Activated T-cell treated with anti-CD3 and anti-CD28 coated beads, Interleukin-2, amount 50 U/mL, for 4 hours (primary cell): ENCODE measurements at regions not wholly inside any gene's neighbourhood (a gene's known extent, or its start where the extent isn't known, plus 50 kb on each side); places are given as distances from the start of the nearest gene placed in this dataset.
"Not testable (repeated sequence)": the region's sequence is repeated elsewhere in the genome, so short reads cannot be mapped to it uniquely, and the experiment has no call there.

Experiments used
- ATAC-seq, 2 donors: fragments of 200-7000 bp; cut with Tn5 transposase; one replicate each; pipeline ENCODE4 v1.10.0; 2021
- DNase-seq: peaks from one replicate; pipeline ENCODE4 v3.0.0-alpha.2; 2020
- H3K27me3 Mint-ChIP-seq: one replicate; pipeline ENCODE4 v1.8.0; 2021; ENCODE audit warnings: low read depth, mixed read lengths
- H3K36me3 Mint-ChIP-seq: one replicate; pipeline ENCODE4 v1.8.0; 2022; ENCODE audit warnings: mixed read lengths; ENCODE audit not compliant: insufficient read depth
- H3K4me1 Mint-ChIP-seq: one replicate; pipeline ENCODE4 v1.8.0; 2021; ENCODE audit warnings: low read depth, mixed read lengths
- H3K4me3 Mint-ChIP-seq: one replicate; pipeline ENCODE4 v1.8.0; 2021; ENCODE audit warnings: mild to moderate bottlenecking, moderate library complexity, mixed read lengths
- H3K9me3 Mint-ChIP-seq: one replicate; pipeline ENCODE4 v1.8.0; 2021; ENCODE audit warnings: mixed read lengths

DNA sequence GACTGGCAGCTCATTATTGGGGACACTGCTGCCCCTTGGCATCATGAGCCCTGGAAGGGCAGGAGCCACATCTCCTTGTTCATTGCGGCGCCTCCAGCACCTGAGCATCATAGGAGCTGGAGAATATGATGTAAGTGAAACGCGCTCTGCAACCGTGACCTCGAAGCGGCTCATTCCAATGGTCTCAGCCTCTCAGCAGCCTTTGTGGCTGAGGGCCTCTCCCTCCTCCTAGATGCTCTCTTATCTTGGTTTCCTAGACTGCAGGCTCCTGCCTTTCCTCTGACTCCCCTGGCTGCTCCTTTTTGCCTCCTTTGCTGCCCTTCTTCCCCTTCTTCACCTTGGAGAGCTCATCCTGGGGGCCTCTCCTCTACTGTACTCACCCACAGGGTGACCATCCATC, 83.6 kb upstream of the CASZ1 start:
- Mint-ChIP-seq H3K4me1 (no peaks in the 10 kb centered on the region), H3K27me3 (peaks cover 5% of the 10 kb centered on the region), H3K9me3 (no peaks in the 10 kb centered on the region), H3K36me3 (no peaks in the 10 kb centered on the region), H3K4me3 (no peak overlapping the region)
- ATAC-seq (no peak), DNase-seq (no peak)

DNA sequence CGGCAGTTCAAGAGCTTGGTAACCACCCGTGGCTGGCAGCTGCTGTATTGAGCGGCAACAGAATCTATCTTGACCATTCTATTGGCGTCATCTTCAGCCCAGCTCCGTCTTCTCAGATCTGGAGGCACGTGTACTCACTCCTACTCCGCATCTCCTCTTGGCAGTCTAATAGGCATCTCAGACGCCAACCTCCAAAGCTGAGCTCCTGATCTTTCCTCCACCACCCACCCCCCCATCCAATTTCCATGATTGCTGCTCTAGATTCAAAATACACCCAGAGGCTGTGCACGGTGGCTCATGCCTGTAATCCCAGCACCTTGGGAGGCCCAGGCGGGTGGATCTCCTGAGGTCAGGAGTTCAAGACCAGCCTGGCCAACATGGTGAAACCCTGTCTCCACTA, 84.6 kb upstream of the CASZ1 start:
- ATAC-seq (no peak), DNase-seq (no peak)

DNA sequence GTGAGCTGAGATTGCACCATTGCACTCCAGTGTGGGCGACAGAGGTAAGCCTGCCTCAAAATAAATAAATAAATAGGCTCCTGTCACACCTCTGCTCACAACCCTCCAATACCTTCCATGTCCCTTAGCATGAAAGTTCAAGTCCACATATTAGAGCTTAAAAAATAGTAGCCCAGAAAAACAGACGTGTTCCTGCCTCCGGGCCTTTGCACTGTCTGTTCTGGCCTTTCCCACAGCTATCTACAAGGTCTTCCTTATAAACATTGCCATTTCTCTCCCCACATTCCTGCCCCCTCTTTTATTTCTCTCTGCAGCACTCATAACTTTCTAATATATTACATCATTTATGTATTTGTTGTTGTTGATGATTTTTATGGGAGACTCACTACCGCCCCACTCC, 85.6 kb upstream of the CASZ1 start:
- DNase-seq, result no peak
- no peaks in the 10 kb centered on the region for H3K9me3 Mint-ChIP-seq
- no peaks in the 10 kb centered on the region for H3K36me3 Mint-ChIP-seq
- H3K4me3 Mint-ChIP-seq, result no peak overlapping the region
- ATAC-seq, result no peak
- peaks cover 23% of the 10 kb centered on the region for H3K27me3 Mint-ChIP-seq
- no peaks in the 10 kb centered on the region for H3K4me1 Mint-ChIP-seq

More for the DNA sequence above, 84.6 kb upstream of the CASZ1 start:
- Mint-ChIP-seq H3K9me3 (no peaks in the 10 kb centered on the region), H3K4me3 (no peak overlapping the region), H3K4me1 (no peaks in the 10 kb centered on the region), H3K36me3 (no peaks in the 10 kb centered on the region), H3K27me3 (peaks cover 14% of the 10 kb centered on the region)

DNA sequence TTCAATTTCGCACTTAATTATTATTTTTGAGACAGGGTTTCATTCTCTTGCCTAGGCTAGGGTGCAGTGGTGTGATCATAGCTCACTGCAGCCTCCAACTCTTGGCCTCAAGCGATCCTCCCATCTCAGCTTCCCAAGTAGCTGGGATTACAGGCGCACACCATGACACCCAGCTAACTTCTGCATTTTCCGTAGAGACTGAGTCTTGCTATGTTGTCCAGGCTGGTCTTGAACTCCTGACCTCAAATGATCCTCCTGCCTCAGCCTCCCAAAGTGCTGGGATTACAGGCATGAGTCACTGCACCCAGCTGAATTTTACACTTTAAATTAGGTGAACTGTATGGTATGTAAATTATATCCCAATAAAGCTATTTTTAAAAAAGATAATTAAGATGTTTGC, 90.6 kb upstream of the CASZ1 start:
- peaks cover 53% of the 10 kb centered on the region for H3K27me3 Mint-ChIP-seq
- not testable (repeated sequence) for DNase-seq, H3K9me3 Mint-ChIP-seq, H3K36me3 Mint-ChIP-seq, H3K4me3 Mint-ChIP-seq, H3K4me1 Mint-ChIP-seq, ATAC-seq

DNA sequence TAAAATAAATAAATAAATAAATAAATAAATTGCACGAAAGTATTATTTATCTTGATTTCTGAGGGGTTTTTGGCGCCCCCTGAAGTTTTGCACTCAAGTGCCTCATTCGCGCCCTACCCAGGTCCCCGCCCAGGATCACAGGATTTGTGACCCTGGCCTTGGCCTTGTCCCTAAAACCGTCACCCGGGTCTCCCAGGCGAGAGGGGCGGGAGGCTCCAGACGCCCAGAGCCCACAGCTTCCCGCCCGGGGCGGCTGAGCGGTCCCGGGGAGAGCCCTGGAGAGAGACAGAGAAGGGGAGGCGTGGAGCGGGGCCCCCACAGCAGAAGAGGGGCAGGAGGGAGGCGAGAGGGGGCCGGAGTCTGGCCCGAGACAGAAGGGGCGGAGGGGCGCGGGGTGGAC, 91.8 kb upstream of the CASZ1 start:
- no peak overlapping the region for H3K4me3 Mint-ChIP-seq
- no peaks in the 10 kb centered on the region for H3K36me3 Mint-ChIP-seq
- peak in 1 of 2 donors; percentile 14 for ATAC-seq
- DNase-seq, result no peak
- no peaks in the 10 kb centered on the region for H3K9me3 Mint-ChIP-seq
- peaks cover 56% of the 10 kb centered on the region for H3K27me3 Mint-ChIP-seq
- peaks cover 5% of the 10 kb centered on the region for H3K4me1 Mint-ChIP-seq

DNA sequence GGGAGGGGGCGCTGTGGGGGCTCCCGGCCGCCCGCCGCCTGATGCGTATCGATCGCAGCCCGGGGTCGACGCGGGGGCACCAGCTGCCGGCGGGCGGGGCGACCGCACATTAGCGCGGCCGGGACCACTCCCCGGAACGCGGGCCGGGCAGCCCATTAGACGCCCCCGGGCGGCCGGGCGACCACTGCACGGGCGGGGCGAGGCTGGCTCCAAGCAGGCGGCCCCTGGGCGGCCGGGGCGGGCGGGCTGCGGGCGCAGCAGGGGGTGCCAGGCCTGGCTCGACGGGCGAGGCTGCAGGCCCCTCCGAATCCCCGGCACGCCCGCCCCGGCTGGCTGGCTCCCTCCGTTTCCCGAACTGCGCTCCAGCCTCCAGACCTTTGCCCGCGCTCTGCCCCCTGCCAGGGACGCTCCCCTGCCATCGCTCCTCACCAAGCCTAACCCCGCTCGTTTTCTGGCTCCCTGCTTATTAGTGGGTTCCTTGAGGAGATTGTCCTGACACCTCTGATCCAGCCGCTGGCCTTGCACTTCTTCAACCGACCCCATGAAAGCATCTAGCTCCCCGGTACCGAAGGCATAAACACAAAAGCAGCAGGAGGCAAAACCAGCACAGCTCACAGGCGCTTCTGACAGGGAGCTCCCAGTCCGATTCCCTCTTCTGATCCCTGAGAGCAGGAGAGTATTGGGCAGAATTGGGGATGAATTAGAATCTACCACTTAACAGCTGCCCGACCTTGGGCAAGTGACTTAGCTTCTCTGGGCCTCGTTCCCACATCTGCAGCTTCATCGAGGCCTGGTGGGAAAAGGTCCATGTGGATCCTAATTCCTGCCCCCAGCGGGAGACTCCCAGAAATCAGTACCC, 92.6 kb upstream of the CASZ1 start:
- Mint-ChIP-seq H3K9me3 (no peaks in the 10 kb centered on the region), H3K36me3 (no peaks in the 10 kb centered on the region), H3K4me3 (peak overlapping the region; percentile 41), H3K27me3 (peaks cover 58% of the 10 kb centered on the region), H3K4me1 (peaks cover 5% of the 10 kb centered on the region)
- DNase-seq (no peak), ATAC-seq (no peak)

DNA sequence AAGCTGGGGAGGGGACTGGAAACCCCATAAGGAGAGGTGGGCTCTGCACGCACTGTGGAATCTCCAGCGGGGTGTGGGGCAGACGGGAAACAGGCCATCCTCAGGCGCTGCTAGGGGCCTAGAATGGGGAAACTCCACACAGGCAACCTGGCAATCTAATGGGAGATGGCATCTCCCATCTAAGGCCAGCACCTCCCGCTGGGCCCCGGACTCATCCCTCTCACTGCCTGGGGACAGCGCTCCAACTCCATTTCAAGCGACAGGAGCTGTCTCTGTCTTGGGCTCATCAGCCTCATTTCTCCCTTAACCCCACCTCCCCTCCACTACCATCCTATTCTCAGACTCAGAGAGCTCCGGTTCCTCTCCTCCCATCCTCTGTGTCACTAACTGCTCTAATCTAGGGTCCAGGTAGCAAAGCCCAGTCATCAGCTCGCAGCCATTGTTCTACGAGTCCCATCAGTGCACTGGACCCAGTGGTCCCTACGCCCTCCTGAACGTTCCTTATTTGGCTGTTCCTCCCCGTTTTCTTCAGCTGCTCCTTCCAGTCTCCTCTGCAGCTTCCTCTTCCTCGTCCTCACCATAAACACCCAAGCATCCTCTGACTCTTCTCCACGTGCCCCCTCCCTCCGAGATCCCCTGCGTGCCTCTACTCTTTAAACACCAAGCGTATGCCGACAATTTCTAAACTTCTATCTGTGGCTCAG, 93.4 kb upstream of the CASZ1 start:
- H3K27me3 Mint-ChIP-seq, result peaks cover 60% of the 10 kb centered on the region
- no peaks in the 10 kb centered on the region for H3K9me3 Mint-ChIP-seq
- ATAC-seq (no peak), DNase-seq (no peak)
- no peak overlapping the region for H3K4me3 Mint-ChIP-seq
- peaks cover 5% of the 10 kb centered on the region for H3K4me1 Mint-ChIP-seq
- no peaks in the 10 kb centered on the region for H3K36me3 Mint-ChIP-seq

DNA sequence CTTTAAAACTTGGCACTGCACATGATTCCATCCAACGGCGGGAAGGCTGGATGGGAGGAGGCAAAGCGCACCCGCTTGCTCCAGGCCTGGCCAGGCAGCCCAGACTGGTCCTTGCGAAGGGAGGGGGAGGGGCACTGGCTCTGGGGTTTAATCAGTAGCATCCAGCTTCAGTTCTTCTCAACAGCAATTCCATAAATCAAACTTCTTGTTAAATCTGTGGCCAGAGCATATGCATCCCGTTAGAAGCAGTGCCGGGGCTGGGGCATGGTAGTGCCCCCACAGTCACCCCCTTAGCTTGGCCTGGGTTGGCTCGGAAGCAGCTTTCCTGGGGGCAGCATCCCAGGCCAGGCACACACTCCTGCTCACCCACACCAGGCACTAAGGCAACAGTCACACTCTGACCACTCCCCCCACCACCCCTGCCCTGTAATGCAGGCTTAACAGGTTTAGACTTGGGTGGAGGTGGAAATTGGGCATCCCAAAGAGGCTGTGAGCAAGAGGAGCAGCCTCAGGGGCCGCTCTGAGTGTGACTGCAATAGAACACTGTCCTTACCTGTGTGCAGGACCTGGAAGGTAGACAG, 94.1 kb upstream of the CASZ1 start:
- H3K4me3 Mint-ChIP-seq, result no peak overlapping the region

DNA sequence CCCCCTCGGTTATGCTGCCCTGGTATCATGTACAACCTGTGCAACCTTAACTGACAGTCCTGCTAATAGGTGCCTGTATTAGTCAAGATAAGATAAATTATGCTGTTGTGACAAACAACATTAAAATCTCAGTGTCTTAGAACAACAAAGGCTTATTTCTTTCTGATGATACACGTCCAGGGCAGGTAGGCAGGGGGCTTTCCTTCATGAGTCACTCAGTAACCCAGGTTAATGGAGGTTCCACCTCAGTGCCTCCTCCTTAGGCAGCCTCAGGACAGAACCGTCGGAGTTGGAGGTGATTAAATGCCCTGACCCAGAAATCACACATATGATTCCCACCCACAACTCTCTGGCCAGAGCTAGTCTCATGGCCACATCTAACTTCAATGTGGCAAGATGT, 94.6 kb upstream of the CASZ1 start:
- no peaks in the 10 kb centered on the region for H3K36me3 Mint-ChIP-seq
- no peaks in the 10 kb centered on the region for H3K9me3 Mint-ChIP-seq
- H3K4me1 Mint-ChIP-seq, result peaks cover 5% of the 10 kb centered on the region
- H3K4me3 Mint-ChIP-seq, result no peak overlapping the region
- DNase-seq (no peak), ATAC-seq (no peak)
- peaks cover 48% of the 10 kb centered on the region for H3K27me3 Mint-ChIP-seq

More for the DNA sequence above, 94.1 kb upstream of the CASZ1 start:
- peaks cover 52% of the 10 kb centered on the region for H3K27me3 Mint-ChIP-seq
- DNase-seq (no peak), ATAC-seq (no peak)
- H3K4me1 Mint-ChIP-seq, result peaks cover 5% of the 10 kb centered on the region
- H3K9me3 Mint-ChIP-seq, result no peaks in the 10 kb centered on the region
- no peaks in the 10 kb centered on the region for H3K36me3 Mint-ChIP-seq

DNA sequence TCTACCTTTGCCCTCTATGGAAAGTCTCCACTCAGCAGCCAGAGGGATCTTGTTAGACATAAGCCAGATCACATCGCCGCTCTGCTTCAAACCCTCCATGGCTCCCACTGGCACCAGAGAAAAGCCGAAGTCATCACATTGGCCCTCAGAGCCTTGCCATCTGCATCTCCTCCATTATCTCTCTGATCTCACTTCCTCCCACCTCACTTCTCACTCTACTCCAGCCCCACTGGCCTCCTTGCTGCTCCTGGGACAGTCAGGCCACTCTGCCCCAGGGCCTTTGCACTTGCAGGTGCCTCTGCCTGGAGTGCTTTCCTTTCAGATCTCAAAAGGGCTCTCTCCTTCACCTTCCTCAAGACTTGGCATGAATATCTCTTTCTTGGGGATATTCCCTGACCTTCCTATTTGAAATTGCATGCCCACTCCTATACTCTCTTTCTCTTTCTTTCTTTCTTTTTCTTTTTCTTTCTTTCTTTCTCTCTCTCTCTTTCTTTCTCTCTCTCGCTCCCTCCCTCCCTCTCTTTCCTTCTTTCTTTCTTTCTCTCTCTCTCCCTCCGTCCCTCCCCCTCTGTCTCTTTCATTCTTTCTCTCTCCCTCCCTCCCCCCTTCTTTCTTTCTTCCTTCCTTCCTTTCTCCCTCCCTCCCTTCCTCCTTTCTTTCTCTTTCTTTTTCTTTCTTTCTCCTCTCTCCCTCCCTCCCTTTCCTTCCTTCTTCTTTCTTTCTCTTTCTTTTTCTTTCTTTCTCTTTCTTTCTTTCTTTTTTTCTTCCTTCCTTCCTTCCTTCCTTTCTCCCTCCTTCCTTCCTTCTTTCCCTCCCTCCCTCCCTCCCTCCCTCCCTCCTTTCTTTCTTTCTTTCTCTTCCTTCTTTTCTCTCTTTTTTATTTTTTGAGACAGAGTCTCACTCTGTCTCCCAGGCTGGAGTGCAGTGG, 96.0 kb upstream of the CASZ1 start:
- H3K4me1 Mint-ChIP-seq, result peaks cover 5% of the 10 kb centered on the region
- H3K27me3 Mint-ChIP-seq, result peaks cover 38% of the 10 kb centered on the region
- H3K4me3 Mint-ChIP-seq, result no peak overlapping the region
- H3K9me3 Mint-ChIP-seq, result no peaks in the 10 kb centered on the region
- DNase-seq, result no peak
- no peak for ATAC-seq
- no peaks in the 10 kb centered on the region for H3K36me3 Mint-ChIP-seq

DNA sequence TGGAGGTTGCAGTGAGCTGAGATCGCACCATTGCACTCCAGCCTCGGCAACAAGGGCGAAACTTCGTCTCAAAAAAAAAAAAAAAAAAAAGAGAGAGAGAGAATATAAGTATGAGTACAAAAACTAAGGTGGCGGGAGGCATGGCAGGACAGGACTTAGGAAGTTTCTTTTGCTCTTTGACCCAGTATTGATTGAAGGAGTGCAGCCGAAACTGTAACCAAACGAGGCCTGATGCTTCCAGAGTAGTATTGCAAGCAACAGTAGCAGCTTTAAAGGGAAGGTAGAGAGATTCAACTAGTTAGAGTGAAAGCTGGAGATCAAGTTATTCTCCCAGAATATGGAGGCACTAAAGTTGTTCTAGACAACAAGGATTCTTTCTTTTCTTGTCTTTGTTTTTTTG, 99.2 kb upstream of the CASZ1 start:
- Mint-ChIP-seq H3K4me1 (no peaks in the 10 kb centered on the region), H3K27me3 (peaks cover 17% of the 10 kb centered on the region), H3K4me3 (no peak overlapping the region), H3K36me3 (no peaks in the 10 kb centered on the region), H3K9me3 (no peaks in the 10 kb centered on the region)
- ATAC-seq (no peak), DNase-seq (no peak)

DNA sequence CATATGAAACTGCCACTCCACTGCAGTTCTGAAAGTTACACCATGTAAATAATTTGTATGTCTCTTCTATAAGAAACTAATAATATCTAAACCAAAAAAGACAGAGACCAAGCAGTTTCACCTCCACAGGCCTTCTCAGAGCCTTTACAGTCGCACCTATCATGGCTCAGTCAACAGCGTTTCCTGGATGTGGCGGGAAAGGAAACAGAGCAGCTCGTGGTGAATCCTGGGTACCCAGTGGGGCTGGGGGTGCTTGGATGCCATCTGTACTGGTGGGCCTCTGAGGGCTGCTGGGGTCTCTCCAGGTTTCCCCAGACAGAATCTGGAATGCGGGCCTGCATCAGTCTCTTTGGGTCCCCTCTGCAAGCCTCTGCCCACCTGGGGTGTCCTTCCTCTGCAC, 100.2 kb upstream of the CASZ1 start:
- Mint-ChIP-seq H3K27me3 (peaks cover 12% of the 10 kb centered on the region), H3K4me3 (no peak overlapping the region), H3K36me3 (no peaks in the 10 kb centered on the region), H3K4me1 (no peaks in the 10 kb centered on the region), H3K9me3 (no peaks in the 10 kb centered on the region)
- DNase-seq (no peak), ATAC-seq (no peak)

DNA sequence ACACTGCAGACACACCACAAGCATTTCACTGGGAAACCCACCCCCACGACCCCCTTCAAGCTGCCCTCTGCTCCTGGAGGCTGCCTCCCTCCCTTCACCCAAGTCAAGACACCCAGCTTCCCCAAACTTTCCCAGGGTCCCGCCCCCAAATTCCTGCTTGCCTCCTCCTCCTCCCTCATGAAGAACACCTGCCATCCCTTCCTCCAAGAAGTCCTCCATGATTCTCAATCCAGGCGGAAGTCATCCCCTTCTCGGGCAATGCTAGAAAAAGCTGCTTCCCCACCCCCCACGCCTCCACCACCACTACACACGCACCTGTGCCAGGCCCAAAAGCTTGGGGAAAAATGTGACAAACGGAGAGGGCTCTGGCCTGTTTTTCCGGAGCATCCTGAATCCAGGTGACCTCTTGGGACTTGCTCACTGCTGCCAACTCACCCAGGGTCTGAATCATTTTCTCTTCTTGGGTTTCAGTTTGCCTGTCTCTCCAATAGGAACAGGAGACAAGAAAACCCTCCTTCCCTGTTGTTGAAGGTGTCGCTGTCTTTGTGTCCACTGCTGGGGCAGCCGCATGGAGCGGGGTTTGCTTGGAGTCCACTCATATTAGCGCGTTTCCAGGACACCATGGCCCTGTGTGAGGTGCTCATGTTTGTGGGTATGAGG, 101.0 kb upstream of the CASZ1 start:
- Mint-ChIP-seq H3K4me3 (no peak overlapping the region), H3K9me3 (no peaks in the 10 kb centered on the region), H3K4me1 (no peaks in the 10 kb centered on the region), H3K36me3 (no peaks in the 10 kb centered on the region), H3K27me3 (peaks cover 6% of the 10 kb centered on the region)
- DNase-seq (no peak), ATAC-seq (no peak)
